Fibroblast of skin of back (primary cell): ENCODE measurements at regions not wholly inside any gene's neighbourhood (a gene's known extent, or its start where the extent isn't known, plus 50 kb on each side); places are given as distances from the start of the nearest gene placed in this dataset.
"Not testable (repeated sequence)": the region's sequence is repeated elsewhere in the genome, so short reads cannot be mapped to it uniquely, and the experiment has no call there.

Experiments used
- DNase-seq: peaks from one replicate; pipeline ENCODE4 v3.0.0-alpha.2; 2013

DNA sequence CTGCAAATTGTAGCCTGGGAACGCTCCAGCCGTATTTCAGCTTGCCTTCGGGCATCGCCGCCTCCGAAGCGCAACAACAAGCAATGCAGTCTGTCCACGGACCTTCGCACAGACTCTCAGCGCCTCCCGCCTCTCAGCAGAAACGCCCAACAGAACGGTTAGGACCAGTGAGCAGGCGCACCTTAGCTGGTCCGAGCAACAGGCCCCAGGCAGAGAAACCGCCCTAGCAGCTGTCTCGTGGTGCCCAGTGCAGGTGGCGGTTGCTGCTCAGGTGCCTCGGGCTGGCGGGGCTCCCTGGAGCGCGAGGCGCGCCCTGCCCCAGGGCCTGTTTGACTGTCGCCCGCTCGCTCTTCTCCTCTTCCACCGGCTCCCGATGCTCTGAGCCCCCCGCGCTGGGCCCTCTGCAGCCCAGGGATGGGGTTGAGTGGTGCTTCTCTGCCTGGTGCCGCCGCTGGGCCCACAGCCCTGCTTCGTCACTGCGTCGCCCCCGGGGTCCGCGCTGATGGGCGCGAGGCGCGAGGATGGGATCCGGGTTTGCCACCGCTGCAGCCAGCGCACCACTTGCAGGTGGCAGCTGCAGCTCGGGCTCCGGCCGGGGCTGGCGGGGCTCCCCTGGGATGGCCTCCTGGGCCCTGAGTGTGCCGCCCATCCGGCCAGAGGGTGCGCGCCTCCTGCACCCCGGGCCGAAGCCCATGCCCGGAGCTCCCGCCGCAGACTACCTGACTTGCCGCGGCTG is 268.4 kb upstream of the FRG2C start:
- no peak for DNase-seq

DNA sequence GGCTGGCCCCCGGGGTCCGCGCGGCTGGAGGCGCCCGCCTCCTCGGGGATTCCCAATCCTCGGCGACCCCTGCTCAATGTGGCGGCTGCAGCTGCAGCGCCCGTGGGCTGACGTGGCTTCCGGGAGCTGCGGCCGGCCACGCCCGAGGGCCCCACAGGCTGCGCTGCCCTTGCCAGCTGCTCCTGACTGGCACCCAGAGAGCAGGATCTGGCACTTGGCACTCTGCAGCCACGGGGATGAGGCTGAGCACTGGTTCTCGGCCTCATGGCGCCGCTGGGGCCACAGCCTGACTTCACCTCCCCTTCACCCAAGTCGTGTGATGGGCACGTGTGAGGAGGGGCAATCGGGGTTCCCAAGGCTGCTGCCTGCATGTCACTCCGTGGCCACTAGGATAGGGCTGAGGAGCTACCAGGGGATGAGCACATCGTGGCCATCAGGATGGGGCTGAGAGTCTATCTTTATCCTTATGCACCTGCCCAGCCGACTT is 267.8 kb upstream of the FRG2C start:
- no peak for DNase-seq

DNA sequence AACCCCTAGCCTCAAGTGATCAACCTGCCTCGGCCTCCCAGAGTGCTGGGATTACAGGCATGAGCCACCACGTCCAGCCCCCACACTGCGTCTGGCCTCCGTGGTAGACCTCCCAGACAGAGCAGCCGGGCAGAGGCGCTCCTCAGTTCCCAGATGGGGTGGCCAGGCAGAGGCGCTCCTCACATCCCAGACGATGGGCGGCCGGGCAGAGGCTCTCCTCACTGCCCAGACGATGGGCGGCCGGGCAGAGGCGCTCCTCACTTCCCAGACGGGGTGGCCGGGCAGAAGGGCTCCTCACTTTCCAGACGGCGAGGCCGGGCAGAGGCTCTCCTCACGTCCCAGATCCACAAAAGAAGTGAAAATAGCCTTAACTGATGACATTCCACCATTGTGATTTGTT is 266.6 kb upstream of the FRG2C start:
- not testable (repeated sequence) for DNase-seq

DNA sequence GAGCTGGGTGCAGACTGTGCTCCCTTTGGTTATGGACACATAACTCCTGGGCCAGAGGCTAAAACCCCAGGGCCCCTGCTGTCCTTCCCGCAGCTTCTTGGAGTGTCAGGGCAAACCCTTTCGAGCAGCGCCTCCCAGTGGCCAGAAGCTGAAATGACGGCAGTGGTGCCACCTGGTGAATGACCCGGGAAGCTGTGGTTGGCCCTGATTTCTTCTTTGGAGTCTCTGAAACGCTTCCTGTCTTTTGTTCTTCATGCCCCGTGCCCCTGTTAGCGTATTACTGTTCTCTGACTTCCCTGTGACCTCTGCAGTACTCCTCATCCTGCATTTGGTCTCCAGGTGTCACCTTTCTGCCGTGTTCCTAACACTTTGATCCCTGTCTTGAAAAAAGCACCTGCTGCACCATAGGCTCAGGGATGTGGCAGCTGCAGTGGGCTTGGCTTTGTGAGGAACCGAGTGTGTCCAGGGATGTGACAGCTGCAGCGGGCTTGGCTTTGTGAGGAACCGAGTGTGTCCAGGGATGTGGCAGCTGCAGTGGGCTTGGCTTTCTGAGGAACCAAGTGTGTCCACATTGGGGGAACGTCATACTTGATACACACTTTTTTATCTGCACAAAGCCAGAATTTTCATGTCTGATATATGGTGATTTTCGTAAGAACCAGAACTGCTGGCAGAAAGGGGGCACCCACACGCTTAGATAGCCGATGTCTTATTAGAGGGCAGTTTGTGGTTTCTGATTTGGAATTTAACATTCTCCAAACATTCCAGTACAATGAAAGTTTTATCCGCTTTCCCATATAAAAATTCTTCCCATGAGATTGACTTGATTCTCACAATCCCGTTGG is 241.8 kb upstream of the FRG2C start:
- peak; percentile 19 for DNase-seq

DNA sequence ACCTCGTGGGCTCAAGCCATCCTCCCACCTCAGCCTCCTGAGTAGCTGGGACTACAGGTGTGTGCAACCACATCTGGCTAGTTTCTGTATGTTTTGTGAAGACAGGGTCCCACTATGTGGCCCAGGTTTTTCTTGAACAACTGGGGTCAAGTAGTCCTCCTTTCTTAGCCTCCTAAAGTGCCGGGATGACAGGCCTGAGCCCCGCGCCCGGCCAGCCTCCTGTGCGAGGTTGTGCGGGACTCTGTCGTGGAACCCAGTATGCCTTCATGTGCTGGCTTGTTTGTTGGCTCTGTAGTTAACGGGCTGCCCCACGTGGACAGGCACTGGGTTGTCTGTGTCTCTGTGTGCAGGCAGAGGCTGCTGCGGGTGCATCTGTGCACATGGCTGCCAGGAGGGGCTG is 238.7 kb upstream of the FRG2C start:
- DNase-seq, result not testable (repeated sequence)

DNA sequence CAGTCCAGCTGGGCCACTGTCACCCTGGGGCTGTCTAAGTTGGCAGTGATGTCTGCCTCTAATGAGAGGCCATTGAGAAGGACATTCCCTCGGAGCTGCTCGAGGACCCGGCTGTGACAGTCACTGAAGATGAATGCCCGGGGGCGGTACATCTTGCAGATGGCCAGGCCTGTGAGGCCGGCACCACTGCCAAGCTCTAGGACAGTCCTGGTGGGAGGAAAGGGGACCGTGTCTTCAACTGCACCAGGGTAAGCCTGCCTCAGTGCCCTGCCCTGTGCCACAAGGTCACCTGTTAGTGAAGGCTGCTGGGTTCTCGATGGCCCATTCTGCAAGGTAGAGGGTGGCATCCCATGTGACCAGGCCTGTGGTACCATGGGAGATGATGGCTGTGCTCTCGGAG is 236.6 kb upstream of the FRG2C start:
- not testable (repeated sequence) for DNase-seq

DNA sequence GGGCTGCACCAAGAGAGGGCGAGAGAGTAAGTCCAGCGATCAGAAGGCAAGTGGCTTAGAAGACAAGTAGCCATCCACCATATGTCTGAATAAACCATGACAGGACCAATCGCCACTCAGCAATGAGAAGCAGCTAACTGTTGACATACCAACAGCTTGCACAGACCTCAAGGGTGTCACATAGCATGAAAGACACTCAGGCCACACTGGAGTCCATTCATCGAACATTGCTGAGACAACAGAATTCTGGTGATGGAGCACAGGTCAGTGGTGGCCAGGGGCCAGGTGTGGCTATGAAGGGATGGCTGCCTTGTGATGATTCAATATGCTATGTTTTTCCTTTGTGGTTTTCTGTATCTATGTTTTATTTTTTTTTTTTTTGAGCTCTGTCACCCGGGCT is 236.2 kb upstream of the FRG2C start:
- peak; percentile 26 for DNase-seq

DNA sequence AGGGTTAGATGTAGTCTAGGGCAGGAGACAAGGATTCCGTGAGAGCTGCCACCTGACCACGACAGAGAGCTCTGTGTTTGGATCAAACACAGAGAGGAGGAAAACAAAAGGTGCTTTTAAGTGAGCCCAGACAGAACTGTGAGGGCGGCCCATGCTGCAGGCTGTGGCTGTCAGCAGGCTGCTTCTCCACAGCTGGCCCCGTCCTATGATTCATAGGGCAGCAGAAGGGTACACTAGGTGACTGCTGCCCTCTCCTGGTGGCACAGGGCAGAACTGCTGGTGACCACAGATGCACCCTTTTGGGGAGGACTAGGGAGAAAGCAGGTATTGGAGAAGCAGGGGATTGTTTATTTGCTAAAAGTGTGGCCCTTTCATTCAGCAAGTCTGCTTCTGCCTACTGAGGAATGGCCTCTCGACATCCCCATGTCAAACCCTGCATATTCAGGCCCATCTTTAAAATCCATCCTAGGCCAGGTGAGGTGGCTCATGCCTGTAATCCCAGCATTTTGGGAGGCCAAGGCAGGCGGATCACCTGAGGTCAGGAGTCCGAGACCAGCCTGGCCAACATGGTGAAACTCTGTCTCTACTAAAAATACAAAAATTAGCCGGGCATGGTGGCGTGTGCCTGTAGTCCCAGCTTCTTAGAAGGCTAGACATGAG is 234.4 kb upstream of the FRG2C start:
- DNase-seq, result peak; percentile 75

DNA sequence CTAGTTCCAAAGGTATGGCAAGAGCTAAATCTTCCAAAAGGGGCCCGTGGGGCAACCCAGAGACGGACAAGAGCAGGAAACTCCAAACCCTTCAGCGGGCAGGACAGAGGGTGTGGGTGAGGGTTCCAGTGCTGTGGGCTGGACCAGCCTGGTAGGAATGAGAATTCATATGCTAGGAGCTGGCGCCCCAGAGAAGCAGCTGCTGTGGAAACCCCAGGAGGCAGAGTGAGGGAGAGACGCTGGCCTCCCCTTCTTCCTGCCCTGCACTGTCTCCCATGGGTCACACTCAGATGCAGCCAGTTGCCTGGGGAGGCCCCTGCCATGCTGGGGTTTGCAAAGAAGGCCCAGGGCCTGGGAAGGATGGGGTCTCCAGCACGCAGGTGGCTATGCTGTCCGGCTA is 233.7 kb upstream of the FRG2C start:
- not testable (repeated sequence) for DNase-seq

DNA sequence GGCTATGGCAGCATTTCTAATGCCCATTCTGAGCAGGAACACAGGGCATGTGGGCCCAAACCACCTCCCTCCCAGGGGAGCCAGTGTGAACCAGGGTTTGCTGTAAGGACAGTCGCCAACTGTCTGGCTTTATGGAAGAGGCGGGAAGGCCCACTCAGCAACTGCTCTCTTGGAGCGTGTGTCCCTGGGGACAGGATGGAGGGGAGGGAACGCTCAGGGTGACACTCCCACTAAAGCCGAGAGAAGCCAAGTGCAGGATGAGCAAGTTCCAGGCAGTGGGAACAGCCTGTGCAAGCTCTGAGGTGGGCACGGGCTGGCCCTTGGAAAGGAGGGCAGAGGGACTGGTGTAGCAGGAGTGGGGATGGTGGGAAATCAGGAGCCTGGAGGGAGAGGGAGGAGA is 233.0 kb upstream of the FRG2C start:
- peak; percentile 21 for DNase-seq

DNA sequence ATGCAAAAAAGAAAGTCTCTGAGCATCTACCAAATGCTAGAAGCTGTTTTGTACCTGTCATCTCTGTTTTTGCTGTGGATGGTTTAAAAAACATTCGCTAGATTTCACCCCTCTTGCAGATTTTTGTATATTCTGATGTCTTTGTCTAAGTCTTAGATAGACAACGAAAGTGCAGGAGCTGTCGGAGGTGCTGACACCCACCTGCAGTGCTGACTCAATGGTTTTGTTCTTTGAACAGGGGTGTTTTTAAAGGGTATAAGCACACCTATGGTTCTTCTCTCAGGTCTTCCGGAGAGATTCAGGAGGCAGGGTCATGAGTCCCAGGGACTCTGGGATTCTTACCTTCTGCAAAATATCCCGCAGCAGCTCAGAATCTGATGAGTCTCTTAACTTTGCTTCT is 231.7 kb upstream of the FRG2C start:
- DNase-seq, result not testable (repeated sequence)

DNA sequence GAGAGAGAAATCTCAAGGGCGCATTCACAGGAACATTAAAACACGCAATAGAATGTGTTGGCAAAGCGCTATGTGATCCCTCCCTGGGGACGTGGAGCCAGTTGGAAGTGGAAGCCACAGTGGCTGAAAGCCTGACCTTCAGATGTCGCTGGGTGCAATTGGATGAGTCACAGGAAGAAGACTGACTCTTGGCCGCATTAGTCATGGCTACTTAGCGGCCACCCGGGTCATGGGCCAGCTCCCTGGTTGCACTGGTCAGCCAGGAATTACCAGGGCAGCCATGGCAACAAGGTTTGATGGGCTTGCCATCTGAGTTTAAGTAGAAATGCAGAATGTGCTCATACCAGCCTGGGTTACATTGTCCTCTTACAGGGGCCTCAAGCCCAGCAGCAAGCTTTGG is 231.2 kb upstream of the FRG2C start:
- DNase-seq, result peak; percentile 90

DNA sequence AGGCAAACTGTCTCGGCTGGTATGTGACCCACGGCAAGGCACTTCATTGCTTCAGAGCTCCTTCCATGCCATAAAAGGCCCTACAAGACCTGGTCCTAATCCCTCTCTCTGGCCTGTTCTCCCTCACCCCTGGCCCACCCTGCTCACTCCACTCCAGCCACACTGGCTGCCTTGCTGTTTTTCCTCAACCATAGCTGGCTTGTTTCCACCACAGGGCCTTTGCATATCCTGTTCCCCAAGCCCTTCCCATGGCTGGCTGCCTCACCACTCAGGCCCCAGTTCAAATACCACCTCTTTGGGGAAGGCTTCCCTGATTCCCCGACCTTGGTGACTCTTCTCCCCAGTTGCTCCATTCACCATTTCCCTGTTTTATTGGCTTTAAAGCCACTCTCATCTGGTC is 230.8 kb upstream of the FRG2C start:
- DNase-seq, result not testable (repeated sequence)

DNA sequence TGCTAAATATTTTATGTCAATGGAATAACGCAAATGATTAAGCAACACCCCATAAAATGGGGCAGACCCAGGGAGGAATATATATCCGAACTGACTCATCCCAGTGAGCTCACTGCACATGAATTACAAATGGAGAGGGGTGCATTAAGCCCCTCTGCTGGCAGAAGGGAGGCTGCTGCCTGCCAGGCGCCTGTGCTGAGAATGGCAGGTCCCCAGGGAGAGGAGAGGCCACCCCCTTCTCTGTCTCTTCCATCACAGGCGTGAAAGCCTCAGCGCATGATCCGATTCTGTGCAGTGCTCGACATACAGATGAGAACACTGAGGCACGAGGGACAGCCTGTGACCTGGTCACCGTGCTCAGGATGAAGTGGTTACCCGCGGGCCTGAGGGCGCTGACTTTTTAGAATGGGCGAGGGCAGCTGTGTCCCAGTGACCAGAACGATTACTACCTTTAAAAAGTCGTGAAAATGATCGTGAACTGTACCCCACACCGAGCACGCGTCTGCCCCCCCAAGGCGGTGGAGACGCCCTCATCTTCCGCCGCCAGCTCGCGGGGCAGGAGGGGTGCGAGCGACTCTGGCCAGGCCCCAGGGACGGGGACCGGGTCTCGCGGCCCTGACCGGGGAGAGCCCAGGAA is 229.7 kb upstream of the FRG2C start:
- peak; percentile 84 for DNase-seq

DNA sequence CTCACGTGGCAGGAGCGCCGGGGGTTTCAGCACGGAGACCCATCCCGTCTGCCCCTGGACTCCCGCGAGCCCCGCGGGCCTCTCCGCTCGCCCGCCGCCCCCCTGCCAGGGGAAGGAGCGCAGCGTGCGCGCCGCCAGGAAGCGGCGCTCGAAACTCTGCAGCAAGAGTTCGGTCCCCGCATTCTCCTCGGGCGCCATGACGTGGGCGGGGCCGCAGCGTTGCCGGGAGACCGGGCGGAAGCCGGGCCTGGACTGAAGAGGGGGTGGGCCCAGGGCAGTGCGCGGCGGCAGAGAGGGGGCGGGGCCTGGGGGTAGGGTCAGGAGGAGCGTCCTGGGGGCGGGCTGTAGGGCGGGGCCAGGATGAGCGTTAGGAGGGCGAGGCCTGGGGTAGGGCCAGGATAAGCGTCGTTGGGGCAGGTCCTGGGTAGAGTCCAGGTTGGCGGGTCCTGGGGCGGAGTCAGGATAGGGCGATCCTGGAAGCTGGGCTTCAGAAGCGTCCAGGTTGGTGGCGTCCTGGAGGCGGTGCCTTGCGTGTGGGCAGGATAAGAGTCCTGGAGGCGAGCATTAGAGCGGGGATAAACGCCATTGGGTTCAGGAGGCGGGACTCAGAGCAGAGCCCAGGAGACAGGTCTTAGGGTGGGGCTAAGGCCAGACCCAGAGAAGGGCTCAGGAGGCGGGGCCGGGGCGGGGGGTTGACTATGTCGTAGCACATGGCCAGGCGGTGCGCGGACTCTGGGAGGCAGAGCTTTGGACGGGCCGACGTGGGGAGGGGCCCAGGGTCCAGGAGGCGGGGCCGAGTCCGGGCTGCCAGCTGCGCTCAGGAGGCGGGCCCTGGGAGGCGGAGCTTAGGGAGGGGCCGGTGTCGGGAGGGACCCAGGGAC is 229.0 kb upstream of the FRG2C start:
- DNase-seq, result peak; percentile 98

DNA sequence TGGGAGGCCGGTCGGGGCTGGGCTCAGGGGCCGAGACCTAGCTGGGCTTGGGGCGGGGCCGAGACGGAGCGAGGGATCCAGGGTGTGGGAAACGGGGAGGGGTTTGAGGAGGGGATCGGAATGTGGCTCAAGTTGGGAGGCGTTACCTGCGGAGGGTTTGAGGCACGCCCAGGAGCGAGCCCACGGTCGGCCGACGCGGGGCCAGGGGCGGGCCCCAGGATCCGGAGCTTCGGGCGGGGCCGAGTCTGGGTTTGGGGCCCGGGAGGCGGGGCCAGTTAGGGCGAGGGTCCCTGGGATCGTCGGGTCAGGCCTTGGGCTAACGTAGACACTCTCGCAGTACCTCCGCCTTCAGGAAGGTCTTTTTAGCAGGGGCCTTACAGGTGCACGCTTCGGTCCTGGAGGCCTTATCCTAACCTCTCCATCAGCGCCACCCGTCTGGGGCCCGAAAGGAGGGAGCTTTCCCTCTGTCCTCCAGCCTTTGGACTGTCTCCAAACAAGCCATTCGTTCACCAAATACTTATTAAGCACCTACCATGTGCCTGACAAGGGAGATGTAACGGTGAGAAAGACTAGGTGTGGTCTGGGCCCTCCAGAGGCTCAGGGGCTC is 228.2 kb upstream of the FRG2C start:
- peak; percentile 13 for DNase-seq

DNA sequence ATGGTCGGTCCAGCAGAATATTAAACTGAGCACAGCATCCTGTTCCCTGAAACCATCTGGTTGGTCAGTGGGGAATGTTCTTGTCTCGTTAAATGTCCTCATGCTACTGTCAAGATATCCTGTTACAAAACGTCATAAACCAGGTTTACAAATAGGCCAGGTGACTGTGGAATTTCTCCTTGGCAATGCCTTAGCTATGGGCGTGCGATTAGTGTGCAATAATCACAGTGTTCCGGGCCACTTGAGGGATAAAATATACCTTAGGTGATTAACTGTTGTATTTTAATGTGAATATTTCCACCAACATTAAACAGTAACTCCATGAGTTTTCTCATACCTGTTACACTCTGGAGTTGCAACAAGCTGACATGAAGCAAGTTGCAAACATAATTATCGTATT is 223.1 kb upstream of the FRG2C start:
- DNase-seq, result not testable (repeated sequence)

DNA sequence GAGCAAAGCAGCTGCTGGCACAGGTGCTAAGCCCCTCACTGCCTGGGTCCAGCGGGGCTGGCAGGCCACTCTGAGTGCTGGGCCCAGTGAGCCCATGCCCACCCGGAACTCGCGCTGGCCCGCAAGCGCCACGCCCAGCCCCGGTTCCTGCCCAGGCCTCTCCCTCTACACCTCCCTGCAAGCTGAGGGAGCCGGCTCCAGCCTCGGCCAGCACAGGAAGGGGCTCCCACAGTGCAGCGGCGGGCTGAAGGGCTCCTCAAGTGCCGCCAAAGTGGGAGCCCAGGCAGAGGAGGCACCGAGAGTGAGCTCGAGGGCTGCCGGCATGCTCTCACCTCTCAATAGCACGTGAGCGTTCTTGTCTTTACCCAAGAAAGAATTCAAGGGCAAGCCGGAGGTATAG is 219.5 kb upstream of the FRG2C start:
- not testable (repeated sequence) for DNase-seq

DNA sequence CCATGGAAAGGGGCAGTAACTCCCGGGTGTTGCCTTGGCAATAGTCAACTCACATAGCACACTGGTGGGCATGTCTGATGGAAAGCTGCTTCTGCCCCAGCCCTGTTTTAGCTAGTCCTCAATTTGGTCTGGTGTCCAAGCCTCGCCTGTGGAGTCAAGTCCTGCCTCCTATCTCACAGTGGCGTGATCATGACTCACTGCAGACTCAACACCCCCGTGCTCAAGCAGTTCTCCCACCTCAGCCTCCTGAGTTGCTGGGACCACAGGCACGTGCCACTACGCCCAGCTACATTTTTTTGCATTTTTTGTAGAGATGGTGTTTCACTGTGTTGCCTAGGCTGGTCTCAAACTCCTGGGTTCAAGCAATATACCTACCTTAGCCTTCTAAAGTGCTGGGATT is 218.9 kb upstream of the FRG2C start:
- not testable (repeated sequence) for DNase-seq

DNA sequence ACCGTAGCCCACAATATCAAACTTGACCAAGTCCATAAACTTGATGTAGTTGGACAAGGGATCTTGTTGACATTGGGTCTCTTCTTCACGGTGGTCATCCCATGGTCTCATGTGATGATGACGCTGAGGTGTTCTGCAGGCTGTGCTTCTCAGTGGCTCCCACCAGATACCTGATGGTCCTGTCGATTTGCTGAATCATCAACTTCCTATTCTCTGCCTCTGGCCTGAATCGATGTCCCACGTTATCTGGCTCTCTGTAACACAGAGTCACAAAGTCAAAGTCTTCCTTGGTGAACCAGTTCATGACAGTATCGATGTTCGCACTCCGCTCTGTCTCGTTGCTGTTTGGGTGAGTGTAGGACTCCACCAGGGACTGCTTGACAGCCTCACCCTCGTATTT is 217.2 kb upstream of the FRG2C start:
- not testable (repeated sequence) for DNase-seq

DNA sequence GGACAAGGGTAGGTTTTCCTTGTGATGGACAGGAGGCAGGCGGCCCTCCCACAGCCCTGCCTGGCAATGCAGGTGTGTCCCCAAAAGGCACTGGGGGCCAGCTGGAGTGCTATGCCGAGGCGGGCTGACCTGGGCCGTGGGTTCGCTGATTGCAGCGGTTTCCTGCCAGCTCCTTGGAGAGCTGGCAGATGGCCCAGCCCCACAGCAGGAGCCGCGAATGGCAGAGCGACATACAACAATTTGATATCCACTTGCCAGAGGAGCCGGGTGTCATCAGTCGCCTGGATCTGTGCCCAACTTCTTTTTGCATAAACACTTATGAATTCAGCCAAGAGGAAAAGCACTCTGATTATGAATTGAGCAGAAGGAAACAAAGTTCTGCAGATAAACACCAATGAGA is 210.8 kb upstream of the FRG2C start:
- DNase-seq, result peak; percentile 27
